ELR (cell line): ENCODE measurements at regions not wholly inside any gene's neighbourhood (a gene's known extent, or its start where the extent isn't known, plus 50 kb on each side); places are given as distances from the start of the nearest gene placed in this dataset.

Source experiments
- DNase-seq: peaks from one replicate; pipeline ENCODE4 v3.0.0-alpha.2; 2015; ENCODE audit warnings: low read depth

DNA sequence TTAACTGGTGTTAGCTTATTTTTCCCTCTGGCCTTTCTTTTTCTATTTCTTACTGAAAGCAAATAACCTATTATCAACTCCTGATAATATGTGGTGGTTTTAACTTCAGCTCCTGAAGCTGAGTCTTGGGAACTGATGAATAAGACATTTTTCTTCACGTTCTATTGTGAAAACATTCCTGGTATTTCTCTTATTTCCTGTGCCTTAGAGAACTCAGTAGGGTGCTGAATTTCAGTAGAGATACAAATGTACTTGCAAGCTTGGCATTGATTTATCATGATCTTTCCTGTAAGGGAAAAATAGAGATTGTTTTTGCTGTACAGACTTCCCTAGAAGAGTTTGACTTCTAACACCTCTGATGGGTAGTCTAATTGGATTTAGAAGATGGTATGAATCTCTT lies 52.8 kb upstream of the DCC start:
- DNase-seq, result no peak

- DNase-seq, result no peak
Observed at GRCh38 chr18:52288403-52289004, 51.5 kb upstream of the DCC start.

DNA sequence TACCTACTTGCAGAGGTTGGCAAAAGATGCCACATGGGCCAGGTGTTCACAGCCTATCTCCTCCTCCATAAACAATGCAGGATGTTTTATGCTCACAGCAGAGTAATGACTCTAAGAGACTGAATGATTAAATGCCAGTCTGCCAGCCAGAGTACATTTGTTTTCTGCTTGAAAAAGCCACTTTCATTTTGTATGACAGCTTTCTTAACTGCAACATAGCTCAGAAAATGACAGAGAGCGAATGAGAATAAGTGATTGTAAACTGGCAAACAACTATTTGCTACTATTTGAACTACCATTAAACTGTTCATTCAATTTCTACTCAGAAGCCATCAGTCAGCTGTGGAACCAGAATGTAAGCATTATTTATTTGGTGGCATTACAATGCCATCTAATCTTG lies 50.6 kb upstream of the DCC start:
- DNase-seq, result no peak
